DOHH2 (cell line): ENCODE measurements at regions not wholly inside any gene's neighbourhood (a gene's known extent, or its start where the extent isn't known, plus 50 kb on each side); places are given as distances from the start of the nearest gene placed in this dataset.

ENCODE experiments used
- EZH2phosphoT487 ChIP-seq: fragments of 200-600 bp; sonication (generic); IDR thresholded peaks from 2 replicates; pipeline ENCODE4 v1.6.1; 2017; ENCODE audit warnings: borderline replicate concordance, mild to moderate bottlenecking, antibody characterized with exemption, low read length, moderate library complexity, mixed read lengths
- TF ChIP-seq, protein P1 (sequence below): fragments of 200-600 bp; sonication (generic); IDR thresholded peaks from one replicate; pipeline ENCODE4 v1.5.1; 2014; ENCODE audit warnings: antibody characterized with exemption, mild to moderate bottlenecking, low read depth, low read length; ENCODE audit not compliant: poor library complexity, severe bottlenecking

GRCh38 chrX:80917919-80918318, 108.2 kb upstream of the BRWD3 start:
- TF ChIP-seq, protein P1, sequence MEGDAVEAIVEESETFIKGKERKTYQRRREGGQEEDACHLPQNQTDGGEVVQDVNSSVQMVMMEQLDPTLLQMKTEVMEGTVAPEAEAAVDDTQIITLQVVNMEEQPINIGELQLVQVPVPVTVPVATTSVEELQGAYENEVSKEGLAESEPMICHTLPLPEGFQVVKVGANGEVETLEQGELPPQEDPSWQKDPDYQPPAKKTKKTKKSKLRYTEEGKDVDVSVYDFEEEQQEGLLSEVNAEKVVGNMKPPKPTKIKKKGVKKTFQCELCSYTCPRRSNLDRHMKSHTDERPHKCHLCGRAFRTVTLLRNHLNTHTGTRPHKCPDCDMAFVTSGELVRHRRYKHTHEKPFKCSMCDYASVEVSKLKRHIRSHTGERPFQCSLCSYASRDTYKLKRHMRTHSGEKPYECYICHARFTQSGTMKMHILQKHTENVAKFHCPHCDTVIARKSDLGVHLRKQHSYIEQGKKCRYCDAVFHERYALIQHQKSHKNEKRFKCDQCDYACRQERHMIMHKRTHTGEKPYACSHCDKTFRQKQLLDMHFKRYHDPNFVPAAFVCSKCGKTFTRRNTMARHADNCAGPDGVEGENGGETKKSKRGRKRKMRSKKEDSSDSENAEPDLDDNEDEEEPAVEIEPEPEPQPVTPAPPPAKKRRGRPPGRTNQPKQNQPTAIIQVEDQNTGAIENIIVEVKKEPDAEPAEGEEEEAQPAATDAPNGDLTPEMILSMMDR, result no peak
- no peak for TF ChIP-seq EZH2phosphoT487
